SU-DHL-6 (cell line): ENCODE measurements at regions not wholly inside any gene's neighbourhood (a gene's known extent, or its start where the extent isn't known, plus 50 kb on each side); places are given as distances from the start of the nearest gene placed in this dataset.

Experiments used
- H2AFZ ChIP-seq: fragments of 200-600 bp; sonication (generic); 2 replicates; pipeline ENCODE4 v1.6.1; 2014; ENCODE audit warnings: low read depth, mild to moderate bottlenecking, moderate library complexity, mixed read lengths, antibody characterized with exemption, low read length; ENCODE audit not compliant: severe bottlenecking
- H3F3A ChIP-seq: fragments of 200-600 bp; shearing (Covaris generic); 2 replicates; pipeline ENCODE4 v1.6.0; 2016; ENCODE audit warnings: antibody characterized with exemption, mild to moderate bottlenecking; ENCODE audit not compliant: insufficient read depth
- H3K27ac ChIP-seq: fragments of 200-600 bp; sonication (generic); 2 replicates; pipeline ENCODE4 v1.5.1; 2016; ENCODE audit warnings: low read depth, mild to moderate bottlenecking, low read length, moderate library complexity, mixed read lengths
- H3K27me3 ChIP-seq: fragments of 200-600 bp; sonication (generic), shearing (Covaris generic); 2 replicates; pipeline ENCODE4 v1.6.0; 2014; ENCODE audit warnings: mild to moderate bottlenecking, low read length
- H3K36me3 ChIP-seq: fragments of 200-600 bp; sonication (generic); 2 replicates; pipeline ENCODE4 v1.6.1; 2014; ENCODE audit warnings: mild to moderate bottlenecking, low read length, mixed read lengths
- H3K4me2 ChIP-seq: fragments of 300-600, 200-600 bp; shearing (Covaris generic), sonication (generic); 2 replicates; pipeline ENCODE4 v1.6.0; 2014; ENCODE audit warnings: low read length, low read depth, mild to moderate bottlenecking; ENCODE audit not compliant: poor library complexity, severe bottlenecking
- H3K4me3 ChIP-seq: fragments of 200-600 bp; sonication (generic); 2 replicates; pipeline ENCODE4 v1.5.1; 2014; ENCODE audit warnings: antibody characterized with exemption, low read length, mild to moderate bottlenecking, mixed read lengths; ENCODE audit not compliant: insufficient read depth, poor library complexity, severe bottlenecking
- H3K79me2 ChIP-seq: fragments of 200-600 bp; sonication (generic); 2 replicates; pipeline ENCODE4 v1.6.1; 2014; ENCODE audit warnings: mild to moderate bottlenecking, low read length, moderate library complexity; ENCODE audit not compliant: insufficient read depth
- H3K9ac ChIP-seq: fragments of 200-600 bp; sonication (generic); 2 replicates; pipeline ENCODE4 v1.7.0; 2014; ENCODE audit warnings: mild to moderate bottlenecking, low read length
- H3K9me2 ChIP-seq: fragments of 200-600 bp; sonication (generic); replicated peaks from 2 replicates; pipeline ENCODE4 v1.6.1; 2014; ENCODE audit warnings: low read length; ENCODE audit not compliant: insufficient read depth
- H3K9me3 ChIP-seq: fragments of 200-600 bp; sonication (generic); 2 replicates; pipeline ENCODE4 v1.6.1; 2014; ENCODE audit warnings: low read length, mixed read lengths; ENCODE audit not compliant: insufficient read depth
- H4K20me1 ChIP-seq: fragments of 200-600 bp; sonication (generic); 2 replicates; pipeline ENCODE4 v1.6.1; 2014; ENCODE audit warnings: low read depth, mild to moderate bottlenecking, antibody characterized with exemption, low read length, moderate library complexity, mixed read lengths
- EZH2phosphoT487 ChIP-seq: fragments of 200-600 bp; sonication (generic), shearing (Covaris generic); conservative IDR thresholded peaks from 2 replicates; pipeline ENCODE4 v1.6.1; 2018; ENCODE audit warnings: mild to moderate bottlenecking, antibody characterized with exemption, low read length, moderate library complexity, mixed read lengths
- TF ChIP-seq, protein P1 (sequence below): fragments of 200-600 bp; sonication (generic); IDR thresholded peaks from one replicate; pipeline ENCODE4 v1.5.1; 2017; ENCODE audit warnings: antibody characterized with exemption, mild to moderate bottlenecking, low read length, moderate library complexity; ENCODE audit not compliant: insufficient read depth, poor library complexity, severe bottlenecking

- H2AFZ ChIP-seq, result no peak overlapping the region
- H3K27ac ChIP-seq, result no peak overlapping the region
- H3K36me3 ChIP-seq, result no peaks in the 10 kb centered on the region
- no peaks in the 10 kb centered on the region for H3K9me2 ChIP-seq
- no peak overlapping the region for H3K4me2 ChIP-seq
- H3K9me3 ChIP-seq, result no peaks in the 10 kb centered on the region
- no peaks in the 10 kb centered on the region for H3K79me2 ChIP-seq
- H3F3A ChIP-seq, result no peaks in the 10 kb centered on the region
- H3K9ac ChIP-seq, result no peak overlapping the region
- H3K4me3 ChIP-seq, result no peak overlapping the region
- no peaks in the 10 kb centered on the region; the same call in 1 of the 2 replicates for H4K20me1 ChIP-seq
- TF ChIP-seq, protein P1, sequence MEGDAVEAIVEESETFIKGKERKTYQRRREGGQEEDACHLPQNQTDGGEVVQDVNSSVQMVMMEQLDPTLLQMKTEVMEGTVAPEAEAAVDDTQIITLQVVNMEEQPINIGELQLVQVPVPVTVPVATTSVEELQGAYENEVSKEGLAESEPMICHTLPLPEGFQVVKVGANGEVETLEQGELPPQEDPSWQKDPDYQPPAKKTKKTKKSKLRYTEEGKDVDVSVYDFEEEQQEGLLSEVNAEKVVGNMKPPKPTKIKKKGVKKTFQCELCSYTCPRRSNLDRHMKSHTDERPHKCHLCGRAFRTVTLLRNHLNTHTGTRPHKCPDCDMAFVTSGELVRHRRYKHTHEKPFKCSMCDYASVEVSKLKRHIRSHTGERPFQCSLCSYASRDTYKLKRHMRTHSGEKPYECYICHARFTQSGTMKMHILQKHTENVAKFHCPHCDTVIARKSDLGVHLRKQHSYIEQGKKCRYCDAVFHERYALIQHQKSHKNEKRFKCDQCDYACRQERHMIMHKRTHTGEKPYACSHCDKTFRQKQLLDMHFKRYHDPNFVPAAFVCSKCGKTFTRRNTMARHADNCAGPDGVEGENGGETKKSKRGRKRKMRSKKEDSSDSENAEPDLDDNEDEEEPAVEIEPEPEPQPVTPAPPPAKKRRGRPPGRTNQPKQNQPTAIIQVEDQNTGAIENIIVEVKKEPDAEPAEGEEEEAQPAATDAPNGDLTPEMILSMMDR, result no peak
- no peak for TF ChIP-seq EZH2phosphoT487
- H3K27me3 ChIP-seq, result no peaks in the 10 kb centered on the region
These were observed 199.2 kb downstream of the FAM170A start for GRCh38 chr5:119828541-119828940.

DNA sequence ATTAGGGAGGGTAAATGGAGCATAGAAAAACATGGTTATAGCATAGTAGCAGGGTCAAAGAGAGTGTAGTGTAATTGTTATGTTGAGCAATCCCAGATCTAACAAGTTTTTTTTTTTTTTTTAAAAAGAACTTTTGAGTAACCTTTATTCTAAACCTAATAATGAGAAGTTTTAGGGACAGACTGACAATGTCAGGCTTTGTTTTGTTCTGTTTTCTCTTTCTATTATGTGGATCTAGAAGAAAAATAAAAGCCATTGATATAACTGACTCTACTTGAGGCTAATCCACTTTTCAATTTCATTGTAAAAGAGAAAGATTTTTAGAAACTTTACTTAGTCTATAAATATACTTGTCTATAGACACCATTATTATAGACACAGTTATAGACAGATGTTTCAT is 200.0 kb downstream of the FAM170A start:
- no peak overlapping the region for H3K4me3 ChIP-seq
- no peaks in the 10 kb centered on the region for H3F3A ChIP-seq
- no peak overlapping the region for H2AFZ ChIP-seq
- H3K9me2 ChIP-seq, result no peaks in the 10 kb centered on the region
- no peak overlapping the region for H3K4me2 ChIP-seq
- no peaks in the 10 kb centered on the region for H3K9me3 ChIP-seq
- H3K27me3 ChIP-seq, result no peaks in the 10 kb centered on the region
- H3K36me3 ChIP-seq, result no peaks in the 10 kb centered on the region
- no peak overlapping the region for H3K27ac ChIP-seq
- H4K20me1 ChIP-seq, result no peaks in the 10 kb centered on the region; the same call in 1 of the 2 replicates
- TF ChIP-seq EZH2phosphoT487, result no peak
- TF ChIP-seq, protein P1, result no peak
- H3K9ac ChIP-seq, result no peak overlapping the region
- H3K79me2 ChIP-seq, result no peaks in the 10 kb centered on the region

GRCh38 chr5:119833176-119833575 is 203.8 kb downstream of the FAM170A start:
- Histone ChIP-seq H3K36me3 (no peaks in the 10 kb centered on the region), H3K27me3 (no peaks in the 10 kb centered on the region), H4K20me1 (no peaks in the 10 kb centered on the region), H3K4me2 (no peak overlapping the region), H3K79me2 (no peaks in the 10 kb centered on the region), H3K9me3 (no peaks in the 10 kb centered on the region), H3K9ac (no peak overlapping the region), H3K27ac (no peak overlapping the region), H2AFZ (no peak overlapping the region), H3K9me2 (no peaks in the 10 kb centered on the region), H3K4me3 (no peak overlapping the region), H3F3A (no peaks in the 10 kb centered on the region)
- TF ChIP-seq EZH2phosphoT487, result no peak
- TF ChIP-seq, protein P1, result no peak
